ENCODE measurements at regions not wholly inside any gene's neighbourhood (a gene's known extent, or its start where the extent isn't known, plus 50 kb on each side); places are given as distances from the start of the nearest gene placed in this dataset.

- Histone ChIP-seq H3K4me1 (ENCODE audit: insufficient read depth) (no peaks in the 10 kb centered on the region), H3K4me2 (no peak overlapping the region), H2AFZ (no peak overlapping the region), H3K9me2 (replicated peaks; ENCODE audit: insufficient read depth) (no peaks in the 10 kb centered on the region), H3K36me3 (replicated peaks; ENCODE audit: insufficient read depth, low read depth) (no peaks in the 10 kb centered on the region), H3K79me2 (no peaks in the 10 kb centered on the region), H4K20me1 (ENCODE audit: insufficient read depth, poor library complexity, severe bottlenecking) (no peaks in the 10 kb centered on the region), H3K4me3 (no peak overlapping the region), H3K9me3 (ENCODE audit: low read depth) (no peaks in the 10 kb centered on the region), H3K27ac (no peak overlapping the region), H3K27me3 (peaks cover 7% of the 10 kb centered on the region)
- TF ChIP-seq EZH2 (IDR thresholded peaks at IDR 0.05; ENCODE audit: borderline replicate concordance) (no peak), EZH2phosphoT487 (IDR thresholded peaks at IDR 0.05; ENCODE audit: low read depth, severe bottlenecking, unreplicated experiment) (no peak), CTCF (IDR thresholded peaks at IDR 0.05; ENCODE audit: poor library complexity) (no peak)
- no peak for DNase-seq (ENCODE audit: low spot score)
- 94% methylated on average over 5 of the region's 5 CpGs for WGBS (ENCODE audit: low lambda C conversion rate, missing lambda C conversion rate)
Measured at GRCh38 chr16:22699356-22699755, 114.6 kb upstream of the HS3ST2 start.

- Histone ChIP-seq H3K36me3 (replicated peaks; ENCODE audit: insufficient read depth, low read depth) (no peaks in the 10 kb centered on the region), H3K4me1 (ENCODE audit: insufficient read depth) (no peaks in the 10 kb centered on the region), H3K4me2 (no peak overlapping the region), H4K20me1 (ENCODE audit: insufficient read depth, poor library complexity, severe bottlenecking) (no peaks in the 10 kb centered on the region), H3K27me3 (no peaks in the 10 kb centered on the region), H3K27ac (no peak overlapping the region), H3K4me3 (no peak overlapping the region), H3K9me3 (ENCODE audit: low read depth) (no peaks in the 10 kb centered on the region), H3K79me2 (no peaks in the 10 kb centered on the region), H3K9me2 (replicated peaks; ENCODE audit: insufficient read depth) (no peaks in the 10 kb centered on the region), H2AFZ (no peak overlapping the region)
- DNase-seq (ENCODE audit: low spot score) = no peak
- 79% methylated on average over 3 of the region's 3 CpGs for WGBS (ENCODE audit: low lambda C conversion rate, missing lambda C conversion rate)
- no peak for TF ChIP-seq EZH2 (IDR thresholded peaks at IDR 0.05; ENCODE audit: borderline replicate concordance)
- TF ChIP-seq CTCF (IDR thresholded peaks at IDR 0.05; ENCODE audit: poor library complexity) = no peak
- no peak for TF ChIP-seq EZH2phosphoT487 (IDR thresholded peaks at IDR 0.05; ENCODE audit: low read depth, severe bottlenecking, unreplicated experiment)
Measured at GRCh38 chr16:22705799-22706198, 108.2 kb upstream of the HS3ST2 start.

GRCh38 chr16:22710326-22710725, 103.6 kb upstream of the HS3ST2 start:
- H3K4me1 ChIP-seq (ENCODE audit: insufficient read depth) = no peaks in the 10 kb centered on the region
- H3K4me2 ChIP-seq = no peak overlapping the region
- 96% methylated on average over 1 of the region's 1 CpG for WGBS (ENCODE audit: low lambda C conversion rate, missing lambda C conversion rate)
- H3K27ac ChIP-seq = no peak overlapping the region
- no peaks in the 10 kb centered on the region for H3K36me3 ChIP-seq (replicated peaks; ENCODE audit: insufficient read depth, low read depth)
- no peaks in the 10 kb centered on the region for H3K9me3 ChIP-seq (ENCODE audit: low read depth)
- H2AFZ ChIP-seq = no peak overlapping the region
- no peaks in the 10 kb centered on the region for H3K27me3 ChIP-seq
- no peaks in the 10 kb centered on the region for H4K20me1 ChIP-seq (ENCODE audit: insufficient read depth, poor library complexity, severe bottlenecking)
- no peaks in the 10 kb centered on the region for H3K9me2 ChIP-seq (replicated peaks; ENCODE audit: insufficient read depth)
- no peaks in the 10 kb centered on the region for H3K79me2 ChIP-seq
- H3K4me3 ChIP-seq = no peak overlapping the region
- TF ChIP-seq EZH2phosphoT487 (IDR thresholded peaks at IDR 0.05; ENCODE audit: low read depth, severe bottlenecking, unreplicated experiment) (no peak), CTCF (IDR thresholded peaks at IDR 0.05; ENCODE audit: poor library complexity) (no peak), EZH2 (IDR thresholded peaks at IDR 0.05; ENCODE audit: borderline replicate concordance) (no peak)
- DNase-seq (ENCODE audit: low spot score) = no peak

GRCh38 chr16:22711847-22712246, 102.1 kb upstream of the HS3ST2 start:
- 88% methylated on average over 2 of the region's 2 CpGs for WGBS (ENCODE audit: low lambda C conversion rate, missing lambda C conversion rate)
- no peak overlapping the region for H2AFZ ChIP-seq
- no peak for TF ChIP-seq CTCF (IDR thresholded peaks at IDR 0.05; ENCODE audit: poor library complexity)
- no peak for TF ChIP-seq EZH2 (IDR thresholded peaks at IDR 0.05; ENCODE audit: borderline replicate concordance)
- no peak for TF ChIP-seq EZH2phosphoT487 (IDR thresholded peaks at IDR 0.05; ENCODE audit: low read depth, severe bottlenecking, unreplicated experiment)
- no peaks in the 10 kb centered on the region for H3K36me3 ChIP-seq (replicated peaks; ENCODE audit: insufficient read depth, low read depth)
- H3K4me3 ChIP-seq = no peak overlapping the region
- no peaks in the 10 kb centered on the region for H3K27me3 ChIP-seq
- H4K20me1 ChIP-seq (ENCODE audit: insufficient read depth, poor library complexity, severe bottlenecking) = no peaks in the 10 kb centered on the region
- no peaks in the 10 kb centered on the region for H3K4me1 ChIP-seq (ENCODE audit: insufficient read depth)
- H3K27ac ChIP-seq = no peak overlapping the region
- no peak overlapping the region for H3K4me2 ChIP-seq
- no peaks in the 10 kb centered on the region for H3K9me3 ChIP-seq (ENCODE audit: low read depth)
- no peak for DNase-seq (ENCODE audit: low spot score)
- H3K79me2 ChIP-seq = no peaks in the 10 kb centered on the region
- H3K9me2 ChIP-seq (replicated peaks; ENCODE audit: insufficient read depth) = no peaks in the 10 kb centered on the region

Measured in hepatocyte (in vitro differentiated cells).